Fibroblast of mammary gland (primary cell): ENCODE measurements at regions not wholly inside any gene's neighbourhood (a gene's known extent, or its start where the extent isn't known, plus 50 kb on each side); places are given as distances from the start of the nearest gene placed in this dataset.

Source experiments
- DNase-seq: peaks from one replicate; pipeline ENCODE4 v3.0.0-alpha.2; 2010; ENCODE audit warnings: low read depth
- H3K4me3 ChIP-seq: 2 replicates; pipeline ENCODE4 v1.5.1; 2011; ENCODE audit warnings: low read depth, mild to moderate bottlenecking, low read length, moderate library complexity; ENCODE audit not compliant: control insufficient read depth
- TF ChIP-seq, protein P1 (sequence below): conservative IDR thresholded peaks from 2 replicates; pipeline ENCODE4 v1.5.1; 2011; ENCODE audit warnings: low read depth, low read length, inconsistent platforms; ENCODE audit not compliant: control insufficient read depth, insufficient read depth

DNA sequence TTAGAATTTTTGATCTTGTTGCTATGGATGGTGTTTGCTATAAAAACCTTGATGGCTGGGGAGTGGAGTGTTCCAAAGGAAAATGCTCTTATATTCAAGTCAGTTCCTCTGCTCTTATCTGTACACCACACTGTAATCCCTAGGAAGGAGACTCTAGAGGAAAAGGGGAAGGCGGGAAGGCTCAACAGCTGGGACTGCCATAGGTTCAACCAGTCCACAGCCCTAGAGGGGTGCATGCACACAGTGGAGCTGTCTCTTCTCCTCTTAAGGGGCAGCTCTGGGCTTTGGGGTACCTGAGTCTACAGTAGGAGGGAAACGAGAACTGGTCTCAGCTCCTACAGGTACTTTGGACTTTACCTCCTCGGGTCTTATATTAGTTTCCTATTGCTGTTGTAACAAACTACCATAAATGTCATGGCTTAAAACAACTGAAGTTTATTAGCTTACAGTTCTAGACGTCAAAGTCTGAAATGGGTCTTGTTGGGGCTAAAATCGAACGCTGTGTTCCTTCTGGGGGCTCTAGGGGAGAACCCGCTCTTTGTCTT, 77.2 kb upstream of the ZBED5 start:
- H3K4me3 ChIP-seq, result no peak overlapping the region
- TF ChIP-seq, protein P1, sequence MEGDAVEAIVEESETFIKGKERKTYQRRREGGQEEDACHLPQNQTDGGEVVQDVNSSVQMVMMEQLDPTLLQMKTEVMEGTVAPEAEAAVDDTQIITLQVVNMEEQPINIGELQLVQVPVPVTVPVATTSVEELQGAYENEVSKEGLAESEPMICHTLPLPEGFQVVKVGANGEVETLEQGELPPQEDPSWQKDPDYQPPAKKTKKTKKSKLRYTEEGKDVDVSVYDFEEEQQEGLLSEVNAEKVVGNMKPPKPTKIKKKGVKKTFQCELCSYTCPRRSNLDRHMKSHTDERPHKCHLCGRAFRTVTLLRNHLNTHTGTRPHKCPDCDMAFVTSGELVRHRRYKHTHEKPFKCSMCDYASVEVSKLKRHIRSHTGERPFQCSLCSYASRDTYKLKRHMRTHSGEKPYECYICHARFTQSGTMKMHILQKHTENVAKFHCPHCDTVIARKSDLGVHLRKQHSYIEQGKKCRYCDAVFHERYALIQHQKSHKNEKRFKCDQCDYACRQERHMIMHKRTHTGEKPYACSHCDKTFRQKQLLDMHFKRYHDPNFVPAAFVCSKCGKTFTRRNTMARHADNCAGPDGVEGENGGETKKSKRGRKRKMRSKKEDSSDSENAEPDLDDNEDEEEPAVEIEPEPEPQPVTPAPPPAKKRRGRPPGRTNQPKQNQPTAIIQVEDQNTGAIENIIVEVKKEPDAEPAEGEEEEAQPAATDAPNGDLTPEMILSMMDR, result no peak
- no peak for DNase-seq

DNA sequence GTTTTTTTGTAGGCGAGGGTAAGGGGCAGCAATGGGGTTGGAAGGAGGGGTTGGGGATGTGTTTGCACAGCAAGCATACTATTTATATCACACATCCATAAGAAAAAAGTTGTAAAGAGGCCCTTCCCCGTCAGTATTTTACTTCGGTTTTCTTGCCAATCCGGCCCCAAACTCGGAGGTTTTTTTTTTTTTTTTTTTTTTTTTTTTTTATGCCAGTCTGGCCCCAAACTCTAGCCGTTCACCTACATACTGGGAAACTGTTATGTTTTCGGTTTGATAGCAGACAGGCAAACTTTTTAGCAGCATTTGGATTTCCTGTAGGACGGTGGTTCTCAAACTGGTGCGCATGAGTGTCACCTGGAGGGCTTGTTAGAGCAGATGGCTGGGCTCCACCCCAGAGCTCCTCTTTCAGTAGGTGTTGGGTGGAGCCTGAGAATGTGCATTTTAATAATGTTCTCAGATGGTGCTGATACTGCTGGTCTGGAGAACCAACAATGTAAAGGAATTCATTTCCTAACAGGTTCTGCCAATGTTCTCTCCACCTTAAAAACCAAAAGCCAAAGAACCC, 76.5 kb upstream of the ZBED5 start:
- TF ChIP-seq, protein P1, result no peak
- no peak for DNase-seq

GRCh38 chr11:10933455-10934292, 75.8 kb upstream of the ZBED5 start:
- TF ChIP-seq, protein P1, result peak; percentile 98
- peak; percentile 93 for DNase-seq
- peak overlapping the region; percentile 66 for H3K4me3 ChIP-seq

More for the DNA sequence above, 76.5 kb upstream of the ZBED5 start:
- peak overlapping the region; percentile 66 for H3K4me3 ChIP-seq

- H3K4me3 ChIP-seq, result no peak overlapping the region
- DNase-seq, result no peak
- TF ChIP-seq, protein P1, result no peak
Measured at GRCh38 chr11:10932976-10933375, 75.1 kb upstream of the ZBED5 start.

DNA sequence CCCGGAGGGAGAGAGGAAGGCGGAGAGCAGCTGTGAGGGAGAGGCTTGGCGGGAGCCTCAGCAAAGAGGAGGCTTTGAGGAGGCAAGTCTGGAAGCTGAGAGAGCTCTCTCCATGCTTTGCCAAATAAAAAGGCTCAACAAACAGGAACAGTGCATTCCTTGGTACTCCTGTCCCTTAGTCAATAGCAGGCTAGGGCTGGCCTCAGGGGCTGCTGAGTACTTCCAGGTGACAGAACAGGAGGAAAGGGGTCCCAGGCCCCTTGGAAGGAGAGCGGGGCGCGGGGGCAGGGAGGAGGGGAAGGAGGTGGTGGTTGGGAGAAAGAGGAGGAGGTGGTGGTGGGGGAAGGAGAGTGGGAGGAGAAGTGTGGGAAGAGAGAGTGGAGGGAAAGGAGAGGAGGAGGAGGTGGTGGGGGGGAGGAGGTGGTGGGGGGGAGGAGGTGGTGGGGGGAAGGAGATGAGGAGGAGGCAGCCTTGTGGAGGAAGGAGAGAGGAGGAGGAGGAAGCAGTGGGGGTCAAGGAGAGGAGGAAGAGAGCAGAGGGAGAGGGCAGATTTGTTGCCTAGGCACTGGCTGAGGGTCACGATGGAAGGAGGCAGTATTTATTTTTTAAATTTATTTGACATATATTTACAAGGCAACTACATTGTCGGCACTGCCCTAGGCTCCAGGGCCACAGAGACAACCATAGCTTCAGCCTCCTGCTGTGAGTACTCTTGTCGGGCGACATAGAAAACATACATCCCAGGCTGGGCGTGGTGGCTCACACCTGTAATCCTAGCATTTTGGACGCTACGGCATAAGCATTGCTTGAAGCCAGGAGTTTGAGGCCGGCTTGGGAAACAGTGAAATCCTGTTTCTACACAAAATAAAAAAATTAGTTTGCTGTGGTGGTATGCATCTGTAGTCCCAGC, 74.2 kb upstream of the ZBED5 start:
- TF ChIP-seq, protein P1, result no peak
- no peak for DNase-seq
- peak overlapping the region; percentile 60 for H3K4me3 ChIP-seq
